ENCODE measurements at regions not wholly inside any gene's neighbourhood (a gene's known extent, or its start where the extent isn't known, plus 50 kb on each side); places are given as distances from the start of the nearest gene placed in this dataset.

GRCh38 chr2:220496513-220496912 lies 869.1 kb downstream of the SLC4A3 start:
- no peak for DNase-seq (ENCODE audit: low spot score)

- no peak for DNase-seq (ENCODE audit: low spot score)
Observed at GRCh38 chr2:220499225-220499624, 871.8 kb downstream of the SLC4A3 start.

- no peak for DNase-seq (ENCODE audit: low spot score)
Observed at GRCh38 chr2:220502539-220502938, 875.1 kb downstream of the SLC4A3 start.

GRCh38 chr2:220503431-220503830 lies 876.0 kb downstream of the SLC4A3 start:
- DNase-seq (ENCODE audit: low spot score), result no peak

GRCh38 chr2:220504938-220505503 lies 877.6 kb downstream of the SLC4A3 start:
- no peak for DNase-seq (ENCODE audit: low spot score)

GRCh38 chr2:220506466-220506865 lies 879.0 kb downstream of the SLC4A3 start:
- no peak for DNase-seq (ENCODE audit: low spot score)

GRCh38 chr2:220509096-220509757 lies 881.8 kb downstream of the SLC4A3 start:
- no peak for DNase-seq (ENCODE audit: low spot score)

- no peak for DNase-seq (ENCODE audit: low spot score)
Observed at GRCh38 chr2:220509966-220510365, 882.5 kb downstream of the SLC4A3 start.

- no peak for DNase-seq (ENCODE audit: low spot score)
Observed at GRCh38 chr2:220510668-220511067, 883.2 kb downstream of the SLC4A3 start.

GRCh38 chr2:220512419-220512818 lies 885.0 kb downstream of the SLC4A3 start:
- no peak for DNase-seq (ENCODE audit: low spot score)

GRCh38 chr2:220513573-220514288 lies 886.3 kb downstream of the SLC4A3 start:
- DNase-seq (ENCODE audit: low spot score), result no peak

- no peak for DNase-seq (ENCODE audit: low spot score)
Observed at GRCh38 chr2:220521551-220521950, 894.1 kb downstream of the SLC4A3 start.

GRCh38 chr2:220528180-220528675 lies 900.8 kb downstream of the SLC4A3 start:
- no peak for DNase-seq (ENCODE audit: low spot score)

GRCh38 chr2:220531216-220531615 lies 903.8 kb downstream of the SLC4A3 start:
- no peak for DNase-seq (ENCODE audit: low spot score)

GRCh38 chr2:220533485-220533884 lies 906.1 kb downstream of the SLC4A3 start:
- DNase-seq (ENCODE audit: low spot score), result no peak

- no peak for DNase-seq (ENCODE audit: low spot score)
Observed at GRCh38 chr2:220539481-220539880, 912.1 kb downstream of the SLC4A3 start.

GRCh38 chr2:220544049-220544448 lies 916.6 kb downstream of the SLC4A3 start:
- DNase-seq (ENCODE audit: low spot score), result no peak

- DNase-seq (ENCODE audit: low spot score), result no peak
Observed at GRCh38 chr2:220550995-220551700, 923.7 kb downstream of the SLC4A3 start.

- DNase-seq (ENCODE audit: low spot score), result no peak
Observed at GRCh38 chr2:220552790-220553535, 925.5 kb downstream of the SLC4A3 start.

GRCh38 chr2:220555961-220556630 lies 928.7 kb downstream of the SLC4A3 start:
- no peak for DNase-seq (ENCODE audit: low spot score)

GRCh38 chr2:220556658-220557057 lies 929.2 kb downstream of the SLC4A3 start:
- no peak for DNase-seq (ENCODE audit: low spot score)
